ENCODE measurements at regions not wholly inside any gene's neighbourhood (a gene's known extent, or its start where the extent isn't known, plus 50 kb on each side); places are given as distances from the start of the nearest gene placed in this dataset.

DNA sequence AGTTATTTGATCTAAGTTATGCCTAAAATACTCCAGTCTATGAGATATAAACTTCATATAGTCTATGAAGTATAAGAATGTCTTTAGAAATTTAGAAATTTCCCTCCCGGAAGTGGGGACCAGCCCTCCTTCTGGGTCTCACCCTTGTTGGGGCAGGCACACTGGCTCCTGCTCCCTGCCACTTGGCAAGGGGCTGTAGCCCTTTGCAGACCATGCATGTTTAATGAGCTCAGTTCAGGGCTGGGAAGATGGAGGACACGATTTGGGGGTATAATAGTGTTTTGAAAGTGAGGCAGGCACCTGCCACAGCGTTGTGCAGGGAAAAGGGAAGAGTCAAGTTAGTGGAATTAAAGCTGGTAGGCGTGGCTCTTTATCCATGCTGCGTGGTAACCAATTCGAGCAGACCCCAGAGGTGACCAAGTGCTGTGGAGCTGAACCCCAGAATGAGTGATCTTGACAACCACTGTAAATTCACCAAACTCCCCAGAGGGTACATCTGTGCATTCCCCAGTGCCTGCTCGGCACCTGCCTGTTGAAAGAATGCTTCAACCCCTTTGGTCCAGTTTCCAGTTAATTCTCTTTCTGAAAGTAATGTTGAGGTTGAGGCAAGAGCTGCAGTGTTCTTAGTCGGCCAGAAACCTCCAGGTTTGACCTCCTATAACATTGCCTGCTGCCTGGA lies 79.6 kb downstream of the DOP1B start:
- TF ChIP-seq, protein P1, sequence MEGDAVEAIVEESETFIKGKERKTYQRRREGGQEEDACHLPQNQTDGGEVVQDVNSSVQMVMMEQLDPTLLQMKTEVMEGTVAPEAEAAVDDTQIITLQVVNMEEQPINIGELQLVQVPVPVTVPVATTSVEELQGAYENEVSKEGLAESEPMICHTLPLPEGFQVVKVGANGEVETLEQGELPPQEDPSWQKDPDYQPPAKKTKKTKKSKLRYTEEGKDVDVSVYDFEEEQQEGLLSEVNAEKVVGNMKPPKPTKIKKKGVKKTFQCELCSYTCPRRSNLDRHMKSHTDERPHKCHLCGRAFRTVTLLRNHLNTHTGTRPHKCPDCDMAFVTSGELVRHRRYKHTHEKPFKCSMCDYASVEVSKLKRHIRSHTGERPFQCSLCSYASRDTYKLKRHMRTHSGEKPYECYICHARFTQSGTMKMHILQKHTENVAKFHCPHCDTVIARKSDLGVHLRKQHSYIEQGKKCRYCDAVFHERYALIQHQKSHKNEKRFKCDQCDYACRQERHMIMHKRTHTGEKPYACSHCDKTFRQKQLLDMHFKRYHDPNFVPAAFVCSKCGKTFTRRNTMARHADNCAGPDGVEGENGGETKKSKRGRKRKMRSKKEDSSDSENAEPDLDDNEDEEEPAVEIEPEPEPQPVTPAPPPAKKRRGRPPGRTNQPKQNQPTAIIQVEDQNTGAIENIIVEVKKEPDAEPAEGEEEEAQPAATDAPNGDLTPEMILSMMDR (conservative IDR thresholded peaks at IDR 0.05; ENCODE audit: low read depth, low read length): no peak
- no peak for TF ChIP-seq EZH2phosphoT487 (IDR thresholded peaks at IDR 0.05; ENCODE audit: borderline replicate concordance, low read length)
